SK-N-SH treated with all-trans-retinoic acid at 6 μM for 48 hours (cell line): ENCODE measurements at regions not wholly inside any gene's neighbourhood (a gene's known extent, or its start where the extent isn't known, plus 50 kb on each side); places are given as distances from the start of the nearest gene placed in this dataset.

ENCODE experiments used
- BACH2 ChIP-seq: fragments of 250-450 bp; sonication (Bioruptor Pico); IDR thresholded peaks from 2 replicates; pipeline ENCODE4 v1.9.0; 2021; ENCODE audit warnings: mild to moderate bottlenecking, borderline replicate concordance
- OSR1 ChIP-seq: fragments of 250-450 bp; sonication (Bioruptor Pico); IDR thresholded peaks from 2 replicates; pipeline ENCODE4 v1.8.0; 2022; ENCODE audit warnings: moderate library complexity, mild to moderate bottlenecking, inconsistent platforms
- SNAI2 ChIP-seq: fragments of 250-450 bp; sonication (Bioruptor Pico); IDR thresholded peaks from 2 replicates; pipeline ENCODE4 v1.5.0; 2020; ENCODE audit warnings: mild to moderate bottlenecking, moderate library complexity
- ZC3H10 ChIP-seq: fragments of 250-450 bp; sonication (Bioruptor Pico); IDR thresholded peaks from 2 replicates; pipeline ENCODE4 v1.5.1; 2021; ENCODE audit warnings: mild to moderate bottlenecking, moderate library complexity
- TF ChIP-seq, protein P1 (sequence below): fragments of 250-450 bp; sonication (Bioruptor Pico); IDR thresholded peaks from 2 replicates; pipeline ENCODE4 v1.8.0; 2020; ENCODE audit warnings: mild to moderate bottlenecking, moderate library complexity, borderline replicate concordance

DNA sequence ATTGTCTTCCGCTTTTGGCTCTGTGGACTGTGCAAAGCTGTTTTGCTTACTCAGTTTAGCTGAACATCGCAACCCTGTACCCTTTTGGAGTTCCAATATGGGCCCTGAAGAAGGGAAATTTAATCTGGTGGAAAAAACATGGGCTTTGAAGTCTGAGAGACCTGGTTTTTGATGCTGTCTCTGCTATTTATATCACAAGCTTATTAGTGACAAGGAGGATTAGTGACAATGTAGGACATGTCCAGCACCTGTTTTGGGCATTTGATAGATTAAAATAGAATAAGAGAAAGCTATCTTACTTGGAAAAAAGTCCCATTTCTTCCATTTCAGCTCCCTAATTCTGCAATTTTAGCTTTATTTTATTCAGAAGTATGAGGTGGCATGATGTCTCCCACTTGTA, 417.3 kb downstream of the SPRY1 start:
- TF ChIP-seq, protein P1, sequence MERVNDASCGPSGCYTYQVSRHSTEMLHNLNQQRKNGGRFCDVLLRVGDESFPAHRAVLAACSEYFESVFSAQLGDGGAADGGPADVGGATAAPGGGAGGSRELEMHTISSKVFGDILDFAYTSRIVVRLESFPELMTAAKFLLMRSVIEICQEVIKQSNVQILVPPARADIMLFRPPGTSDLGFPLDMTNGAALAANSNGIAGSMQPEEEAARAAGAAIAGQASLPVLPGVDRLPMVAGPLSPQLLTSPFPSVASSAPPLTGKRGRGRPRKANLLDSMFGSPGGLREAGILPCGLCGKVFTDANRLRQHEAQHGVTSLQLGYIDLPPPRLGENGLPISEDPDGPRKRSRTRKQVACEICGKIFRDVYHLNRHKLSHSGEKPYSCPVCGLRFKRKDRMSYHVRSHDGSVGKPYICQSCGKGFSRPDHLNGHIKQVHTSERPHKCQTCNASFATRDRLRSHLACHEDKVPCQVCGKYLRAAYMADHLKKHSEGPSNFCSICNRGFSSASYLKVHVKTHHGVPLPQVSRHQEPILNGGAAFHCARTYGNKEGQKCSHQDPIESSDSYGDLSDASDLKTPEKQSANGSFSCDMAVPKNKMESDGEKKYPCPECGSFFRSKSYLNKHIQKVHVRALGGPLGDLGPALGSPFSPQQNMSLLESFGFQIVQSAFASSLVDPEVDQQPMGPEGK (CRISPR knock-in tag) = no peak
- TF ChIP-seq ZC3H10 (CRISPR knock-in tag) (no peak), SNAI2 (CRISPR knock-in tag) (no peak), BACH2 (no peak), OSR1 (CRISPR knock-in tag) (no peak)
